GM18517 (cell line): ENCODE measurements at regions not wholly inside any gene's neighbourhood (a gene's known extent, or its start where the extent isn't known, plus 50 kb on each side); places are given as distances from the start of the nearest gene placed in this dataset.

ENCODE experiments used
- ATAC-seq: cut with Tn5 transposase; IDR thresholded peaks from one replicate; pipeline ENCODE4 v1.9.1; 2021; ENCODE audit warnings: mild to moderate bottlenecking, moderate library complexity; ENCODE audit not compliant: unreplicated experiment

DNA sequence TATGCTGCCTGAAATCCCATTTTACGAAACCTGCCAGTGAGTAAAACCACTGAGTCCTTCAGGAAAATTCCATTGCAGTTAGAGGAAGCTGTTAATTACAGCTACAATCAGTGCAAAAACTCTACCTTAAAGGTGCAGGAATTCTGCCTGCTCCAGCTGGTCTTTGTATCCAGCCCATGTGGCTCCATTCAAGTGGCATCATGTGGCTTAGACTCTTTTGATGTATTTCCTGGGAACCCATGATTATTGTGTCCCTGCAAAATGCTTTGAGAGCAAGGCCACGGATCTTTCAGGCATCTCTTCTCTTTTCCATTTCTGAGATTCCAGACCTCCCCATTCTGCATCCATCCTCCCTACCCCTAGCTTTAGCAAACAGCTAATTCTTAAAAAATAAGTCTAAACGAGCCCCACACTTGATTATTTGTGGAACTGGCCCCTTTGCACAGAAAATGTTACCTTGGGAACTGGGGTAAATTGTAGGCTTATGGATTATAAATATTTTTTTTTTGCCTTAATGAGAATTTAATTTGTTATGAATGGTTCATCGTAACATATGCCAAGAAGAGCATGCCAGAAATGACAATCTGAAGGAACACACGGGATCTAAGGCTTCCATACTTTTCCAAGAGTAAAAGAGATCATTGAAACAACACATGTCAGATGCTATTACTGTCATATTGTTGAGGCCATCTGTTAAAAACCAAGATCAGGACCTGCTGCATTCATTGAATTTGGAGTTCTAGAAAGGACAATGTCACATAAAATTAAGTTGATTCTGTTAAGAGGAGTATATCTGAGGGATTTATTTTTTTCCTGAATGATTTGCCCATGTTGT, 144.6 kb downstream of the TPH2 start:
- no peak for ATAC-seq

DNA sequence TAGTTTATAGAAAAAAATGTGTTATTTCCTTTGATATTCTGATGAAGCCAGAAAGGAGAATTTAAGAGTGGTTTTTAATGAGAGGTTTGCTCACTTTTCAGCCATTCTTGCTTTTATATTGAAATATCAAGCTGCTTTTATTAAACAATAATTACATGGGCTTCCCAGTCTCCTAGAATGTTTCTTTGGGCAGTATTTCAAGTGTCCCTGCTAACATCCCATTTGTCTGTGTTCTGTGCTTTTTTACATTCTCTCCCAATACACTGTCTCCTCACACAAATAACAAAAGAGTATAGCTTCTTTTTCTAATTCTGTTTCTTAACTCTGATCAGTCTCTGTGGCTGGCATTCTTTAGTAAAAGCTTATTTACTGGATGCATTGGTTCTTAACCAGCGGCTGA, 145.4 kb downstream of the TPH2 start:
- ATAC-seq, result no peak

DNA sequence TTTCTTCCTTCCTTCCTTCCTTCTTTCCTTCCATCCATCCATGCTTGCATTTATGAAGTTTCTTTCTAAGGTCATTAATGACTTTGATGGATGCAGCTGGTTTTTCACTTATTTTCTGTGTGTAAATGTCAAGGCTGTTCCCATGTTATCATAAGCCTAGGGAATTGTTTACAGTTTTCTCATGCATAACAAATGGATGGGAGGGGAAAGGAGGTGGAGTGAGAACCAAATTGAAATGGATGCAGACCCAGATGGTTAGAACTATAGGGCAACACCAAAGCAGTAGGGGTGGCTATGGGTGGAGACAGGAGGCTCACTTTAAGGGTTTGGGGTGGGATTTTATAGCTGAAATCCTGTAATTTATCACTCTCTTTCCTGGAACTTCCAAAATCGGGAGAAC, 146.2 kb downstream of the TPH2 start:
- no peak for ATAC-seq

DNA sequence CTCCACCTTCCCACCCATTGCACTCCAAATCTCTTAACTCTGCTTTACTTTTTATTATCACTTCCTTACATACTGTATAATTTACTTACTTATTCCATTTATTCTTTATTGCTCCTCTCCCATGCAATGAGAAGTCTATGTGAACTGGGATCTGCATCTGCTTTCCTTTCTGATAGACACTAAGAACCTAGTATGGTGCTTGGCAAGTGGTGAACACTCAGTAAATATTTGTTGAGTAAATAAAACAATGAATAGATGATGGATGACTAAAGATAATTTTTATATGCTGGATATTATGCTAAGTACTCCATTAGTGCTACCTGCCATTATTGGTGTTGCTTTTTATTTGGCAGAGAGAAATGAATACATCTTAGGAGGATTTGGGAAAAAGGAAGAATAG, 151.0 kb downstream of the TPH2 start:
- no peak for ATAC-seq

DNA sequence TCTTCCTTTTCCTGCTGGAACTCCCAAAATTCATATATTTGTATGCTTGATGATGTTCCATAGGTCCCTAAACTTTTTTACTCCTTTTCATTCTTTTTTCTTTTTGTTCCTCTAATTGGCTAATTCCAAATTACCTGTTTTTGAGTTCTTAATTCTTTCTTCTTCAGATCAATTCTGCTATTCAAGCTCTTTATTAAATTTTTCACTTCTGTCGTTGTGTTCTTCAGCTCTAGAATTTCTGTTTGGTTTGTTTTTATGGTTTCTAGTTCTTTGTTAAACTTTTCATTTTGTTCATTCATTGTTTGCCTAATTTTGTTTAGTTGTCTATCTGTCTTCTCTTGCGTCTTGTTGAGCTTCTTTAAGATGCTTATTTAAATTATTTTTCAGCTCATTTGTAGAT, 154.8 kb downstream of the TPH2 start:
- no peak for ATAC-seq

DNA sequence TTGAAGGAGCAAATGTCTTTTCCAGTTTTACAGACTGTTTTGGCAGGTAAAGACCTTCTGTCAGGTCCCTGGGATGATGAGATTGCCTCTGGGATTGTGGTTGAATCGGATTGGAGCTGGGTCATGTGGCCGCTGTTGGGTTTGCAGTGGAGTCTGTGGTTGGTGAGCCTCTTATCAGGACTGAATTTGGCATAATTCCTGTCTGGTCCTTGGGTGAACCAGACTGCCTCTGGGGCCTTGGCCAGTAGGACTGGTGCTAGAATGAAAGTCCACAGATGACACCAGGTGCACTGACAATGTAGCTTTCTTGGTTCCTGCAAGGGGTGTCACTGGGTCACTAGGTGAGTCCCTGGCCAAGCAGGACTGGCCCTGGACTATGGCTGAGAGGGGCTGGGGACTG, 155.3 kb downstream of the TPH2 start:
- no peak for ATAC-seq

DNA sequence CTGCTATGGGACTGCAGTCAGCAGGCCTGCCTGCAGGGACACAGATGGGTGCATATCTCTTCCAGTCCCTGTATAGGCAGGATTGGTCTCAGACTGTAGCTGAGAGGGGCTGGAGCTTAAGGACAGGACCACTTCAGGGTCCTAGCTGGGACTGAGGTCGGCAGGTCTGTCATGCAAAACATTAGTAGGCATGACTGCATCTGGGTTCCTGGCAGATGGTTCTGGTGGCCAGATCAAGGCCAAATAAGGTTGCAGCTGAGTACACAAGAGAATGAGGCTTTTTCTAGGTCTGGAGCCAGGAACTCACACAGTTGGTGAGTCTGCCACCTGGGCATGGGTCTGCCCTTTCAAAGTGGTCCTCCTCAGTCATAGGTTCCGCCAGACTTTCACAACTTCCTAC, 155.8 kb downstream of the TPH2 start:
- no peak for ATAC-seq

DNA sequence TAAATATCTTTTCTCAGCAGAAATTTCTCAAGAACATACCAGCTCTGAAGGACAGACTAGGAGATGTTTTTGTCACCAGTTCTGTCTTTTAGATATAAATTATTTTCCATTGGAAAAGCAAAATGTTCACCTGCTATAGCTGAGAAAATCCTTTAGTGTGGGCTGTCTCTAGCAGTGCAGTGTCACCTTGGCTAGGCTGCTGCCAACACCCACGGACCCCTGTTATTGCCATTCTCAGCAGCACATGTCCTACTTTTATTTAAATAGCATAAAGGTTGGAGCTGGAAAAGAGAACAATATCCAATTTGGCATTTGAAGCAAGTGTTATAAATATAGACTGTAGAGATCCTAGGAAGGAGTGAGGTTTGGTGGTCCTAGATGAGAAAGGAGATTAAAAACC, 156.4 kb downstream of the TPH2 start:
- no peak for ATAC-seq

DNA sequence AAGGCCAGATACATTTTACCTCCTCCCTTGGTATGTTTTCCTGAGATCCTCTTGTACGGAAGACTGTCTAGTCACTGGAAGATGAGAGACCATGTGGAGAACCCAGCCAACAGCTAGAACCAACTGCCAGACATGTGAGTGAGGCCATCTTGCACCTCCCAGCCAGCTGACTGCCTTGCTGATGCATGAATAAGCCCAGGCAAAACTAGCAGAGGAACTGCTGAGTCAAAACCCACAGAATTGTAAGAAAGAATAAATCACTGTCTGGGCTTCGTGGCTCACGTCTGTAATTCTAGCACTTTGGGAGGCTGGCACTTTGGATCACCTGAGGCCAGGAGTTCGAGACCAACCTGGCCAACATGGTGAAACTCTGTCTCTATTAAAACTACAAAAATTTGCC, 160.0 kb downstream of the TPH2 start:
- ATAC-seq, result no peak

DNA sequence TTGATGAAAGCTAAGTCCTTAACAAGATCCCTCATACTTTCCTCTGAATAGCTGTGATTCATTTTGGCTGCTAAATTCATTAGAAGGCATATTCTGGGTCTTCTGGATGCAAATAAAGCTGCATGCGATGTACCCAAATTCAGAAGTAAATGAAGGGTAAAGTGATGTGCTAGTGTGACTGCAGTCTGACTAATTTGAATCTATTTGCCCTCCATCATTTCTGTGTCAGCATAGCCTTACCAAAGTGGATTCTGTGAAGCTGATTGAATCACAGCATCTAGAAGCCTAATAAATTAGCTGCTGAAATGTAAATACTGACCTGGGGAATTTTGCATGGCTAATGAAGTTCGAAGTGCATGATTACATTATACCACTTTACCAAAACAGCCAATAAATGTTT, 162.2 kb downstream of the TPH2 start:
- no peak for ATAC-seq

DNA sequence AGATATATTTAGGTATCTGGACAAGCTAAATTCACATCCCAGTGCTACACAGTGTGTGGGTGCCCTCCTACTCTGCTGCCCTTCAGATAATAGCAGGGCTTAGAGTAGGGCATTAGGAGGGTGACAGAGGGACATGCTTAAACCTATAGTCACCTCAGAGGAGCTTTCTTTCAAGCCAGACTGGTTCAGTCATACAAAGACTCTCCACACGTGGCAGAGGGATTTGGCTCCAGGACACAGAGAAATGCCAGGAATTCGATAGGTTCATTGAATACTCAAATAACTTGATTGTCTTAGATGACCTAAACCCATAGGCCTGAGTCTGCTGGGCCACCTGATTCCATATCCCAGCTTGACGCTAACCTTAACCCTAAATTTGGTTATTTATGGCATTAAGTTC, 163.5 kb downstream of the TPH2 start:
- no peak for ATAC-seq

DNA sequence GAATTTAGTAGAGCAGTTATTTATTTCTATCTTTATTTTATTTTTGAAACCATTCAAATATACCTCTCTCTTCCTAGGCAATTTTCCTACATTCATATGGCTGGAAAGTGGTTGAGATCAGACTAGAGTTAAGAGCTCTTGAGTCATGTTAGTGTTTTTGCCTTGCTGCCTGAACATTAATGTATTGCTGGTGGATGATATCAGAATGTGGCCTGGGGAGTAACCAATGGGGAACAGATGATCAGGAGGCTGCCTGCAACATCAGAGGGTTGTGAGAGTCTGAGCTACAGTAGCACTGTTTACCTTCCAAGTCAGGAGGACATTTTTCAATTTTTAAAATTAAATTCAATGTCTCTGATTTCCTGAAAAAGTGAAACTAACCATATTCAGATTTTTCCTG, 166.3 kb upstream of the TRHDE start:
- no peak for ATAC-seq

DNA sequence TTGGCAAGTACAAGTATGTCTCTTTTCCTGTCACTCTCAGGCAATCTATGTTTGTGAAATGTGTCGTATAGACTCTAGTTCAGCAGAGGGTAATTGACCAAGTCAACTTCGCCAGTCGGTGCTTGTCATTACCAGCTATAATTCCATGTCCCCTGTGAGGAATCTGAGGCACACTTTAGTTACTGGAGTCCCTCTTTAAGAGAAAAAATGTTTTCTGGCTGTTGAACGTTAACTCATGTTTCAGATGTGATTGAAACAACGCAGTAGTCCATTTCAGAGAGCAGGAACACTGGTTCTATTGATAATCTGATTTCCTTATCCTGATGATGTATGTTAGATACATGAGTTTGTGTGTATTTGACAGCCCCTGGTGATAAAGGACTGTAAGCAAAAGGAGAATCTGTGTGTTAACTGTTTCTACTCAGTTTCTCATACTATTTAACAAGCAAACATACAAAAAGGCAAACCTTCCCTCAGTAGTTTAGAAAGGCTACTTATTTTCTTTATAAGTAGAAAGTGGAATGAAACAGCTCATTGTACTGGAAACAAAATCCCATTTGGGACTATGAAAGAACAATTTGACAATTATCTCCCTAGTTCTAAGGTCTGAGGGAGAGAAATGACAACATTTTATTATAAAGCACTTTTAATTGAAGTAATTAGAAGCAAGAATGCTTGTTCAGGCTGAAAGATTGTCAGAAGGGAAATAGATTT, 161.1 kb upstream of the TRHDE start:
- no peak for ATAC-seq

DNA sequence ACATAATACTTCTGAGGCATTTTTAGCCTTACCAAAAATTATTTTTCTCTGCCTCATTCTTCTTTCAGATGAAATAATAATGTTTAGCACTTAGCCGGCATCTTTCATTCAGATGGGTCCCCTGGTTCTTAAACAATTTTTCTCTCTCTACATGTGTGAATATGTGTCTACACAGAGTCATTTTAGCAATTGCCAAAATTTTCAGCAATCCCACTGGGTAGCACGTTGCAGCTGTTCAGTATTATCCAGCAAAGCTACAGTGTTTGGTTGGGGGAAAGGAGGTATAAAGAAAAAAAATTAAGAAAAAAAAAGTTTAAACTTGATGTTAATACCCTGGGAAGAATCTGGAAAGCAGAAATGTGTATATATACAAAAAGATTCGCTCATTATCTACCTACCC, 160.5 kb upstream of the TRHDE start:
- no peak for ATAC-seq

DNA sequence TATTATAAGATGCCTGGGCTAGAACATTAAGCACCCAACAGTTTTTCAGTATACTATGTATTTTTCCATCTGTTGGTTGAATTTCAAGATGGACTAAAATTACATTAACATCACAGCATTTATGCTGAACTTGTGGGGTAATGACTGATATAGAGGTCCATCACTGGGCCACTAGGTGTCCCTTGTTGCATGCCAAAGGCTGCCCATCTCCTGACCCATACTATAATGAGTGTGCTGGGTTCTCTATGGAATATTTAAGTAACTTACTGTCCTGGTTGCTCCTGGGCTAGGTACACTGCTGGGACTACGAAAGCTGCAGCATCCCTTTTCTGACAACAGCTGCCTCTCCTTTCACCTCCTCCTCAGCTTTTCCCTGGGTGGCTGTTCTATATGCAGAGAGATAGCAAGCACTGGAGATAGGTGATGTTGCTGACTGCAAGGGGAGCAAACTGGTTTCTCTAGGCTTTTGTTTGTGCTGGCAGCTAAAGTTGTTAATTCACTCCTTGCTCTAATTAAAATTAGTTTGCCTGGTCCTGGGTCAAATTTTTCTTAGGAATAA, 138.6 kb upstream of the TRHDE start:
- no peak for ATAC-seq

DNA sequence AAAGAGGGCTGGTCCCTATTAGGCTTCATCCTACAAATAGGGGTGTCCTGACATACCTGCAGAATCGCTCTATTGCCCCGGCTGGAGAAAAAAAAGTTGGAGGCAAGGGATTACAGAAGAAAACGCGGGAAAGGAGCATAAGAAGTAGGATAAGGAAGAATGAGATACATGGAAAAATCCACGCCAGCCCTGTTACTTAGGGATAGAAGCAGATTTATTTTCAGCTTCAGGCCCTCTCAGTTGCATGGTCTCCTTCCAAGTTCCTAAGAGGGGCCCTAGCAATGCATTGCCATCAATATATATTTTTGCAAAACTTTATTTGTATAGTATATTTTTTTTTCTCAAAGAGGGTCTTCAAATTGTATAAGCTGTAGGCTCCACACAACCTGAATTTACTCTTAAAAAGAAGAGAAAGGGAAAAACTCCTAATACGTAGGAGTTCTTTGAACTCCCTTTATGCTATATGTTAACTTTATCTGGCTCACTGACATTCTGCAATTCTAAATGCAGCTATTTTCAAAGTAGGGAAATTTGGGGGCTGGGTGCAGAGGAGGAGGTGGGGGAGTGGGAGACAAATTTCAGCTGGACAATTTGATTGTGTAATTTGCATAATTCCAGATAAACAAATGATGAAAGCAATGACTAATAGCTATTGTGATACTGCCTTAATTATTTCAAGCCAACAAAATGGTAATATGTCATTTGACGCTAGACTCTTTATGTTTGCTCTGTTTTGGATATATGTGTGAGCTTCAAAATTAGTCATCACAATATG, 137.7 kb upstream of the TRHDE start:
- ATAC-seq, result no peak

DNA sequence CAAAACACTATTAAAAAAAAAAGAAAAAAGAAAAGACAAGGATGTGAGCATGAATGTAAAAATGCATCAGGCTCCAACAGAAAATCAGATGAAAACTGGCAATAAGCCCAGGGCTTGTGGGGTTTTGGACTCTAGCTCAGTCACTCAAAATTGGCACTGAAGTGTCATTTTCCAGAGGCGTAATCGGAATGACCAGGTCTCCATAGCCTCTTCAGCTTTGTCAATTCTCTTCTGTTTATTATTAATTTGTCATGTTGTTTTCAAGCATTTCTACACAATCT, 137.2 kb upstream of the TRHDE start:
- ATAC-seq, result no peak

DNA sequence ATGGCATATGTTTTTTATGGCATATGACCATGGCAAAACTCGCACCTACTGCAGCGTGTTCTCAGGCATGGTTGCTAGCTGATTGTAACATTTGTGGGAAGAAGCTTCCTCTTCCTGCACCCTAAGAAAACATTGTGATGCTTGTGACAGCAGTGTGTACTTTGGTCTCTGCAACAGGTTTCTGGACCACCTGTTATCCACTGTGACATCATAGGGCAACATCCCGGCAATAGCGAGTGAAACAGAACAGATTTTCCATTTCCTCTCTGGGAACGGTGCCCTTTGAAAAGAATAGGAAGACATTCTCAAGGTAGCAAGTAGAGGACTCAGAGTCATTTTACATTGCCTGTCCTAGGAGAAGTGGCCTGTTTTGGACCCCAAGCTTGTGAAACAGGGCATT, 135.4 kb upstream of the TRHDE start:
- ATAC-seq, result no peak

DNA sequence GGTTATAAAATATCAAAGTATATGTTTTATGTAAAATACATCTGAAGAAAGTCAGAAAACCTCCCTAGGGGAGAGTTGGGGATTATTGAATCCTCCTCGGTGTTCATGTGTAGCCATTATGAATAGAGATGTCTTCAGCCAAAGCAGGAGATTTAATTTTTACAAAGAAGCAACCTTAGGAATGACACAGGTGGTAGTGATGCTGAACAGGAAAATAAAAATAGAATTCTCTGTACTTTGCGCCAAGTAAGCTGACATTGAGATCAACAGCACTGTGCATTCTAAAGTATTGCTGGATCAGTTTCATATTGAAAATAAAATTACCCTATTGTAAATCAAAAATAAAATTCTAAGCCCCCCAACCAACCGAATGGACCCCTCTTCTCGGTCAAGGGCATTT, 132.8 kb upstream of the TRHDE start:
- no peak for ATAC-seq

DNA sequence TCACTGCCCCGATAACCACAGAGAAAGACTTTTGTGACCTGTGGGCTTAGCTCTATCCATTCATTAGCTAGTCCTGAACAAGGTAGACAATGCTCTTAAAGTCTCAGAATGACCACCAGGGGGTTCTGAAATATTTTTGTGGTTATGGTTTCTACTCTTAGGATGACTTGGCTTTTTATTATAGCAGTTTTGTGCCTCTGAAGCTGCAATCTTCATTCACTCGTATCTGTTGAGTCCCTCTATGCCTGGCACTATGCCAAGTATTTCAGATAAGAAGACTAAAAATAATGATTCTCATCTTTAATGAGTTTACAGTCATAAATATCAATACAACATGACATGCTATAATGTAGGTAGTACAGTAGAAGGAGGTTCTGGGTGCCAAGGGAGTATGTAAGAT, 130.8 kb upstream of the TRHDE start:
- ATAC-seq, result peak; percentile 99

DNA sequence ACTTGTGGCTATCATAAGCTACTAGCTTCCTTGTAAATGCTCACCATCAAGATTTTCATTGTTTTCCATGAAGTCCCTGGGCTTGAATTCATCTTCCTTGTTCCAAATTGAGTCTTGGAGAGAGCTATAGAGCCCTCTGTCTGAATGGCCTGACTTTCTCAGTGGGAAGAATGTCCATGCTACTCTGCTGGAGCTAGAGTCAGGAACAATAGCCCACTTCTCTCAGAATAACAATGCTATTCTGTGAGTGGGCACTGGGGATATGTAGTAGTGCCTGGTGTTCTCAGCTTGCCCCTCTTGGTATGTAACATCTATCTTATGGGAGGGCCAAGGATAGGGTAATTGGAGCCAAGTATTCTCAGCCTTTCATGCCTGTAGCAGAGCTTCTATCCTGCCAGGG, 127.6 kb upstream of the TRHDE start:
- ATAC-seq, result no peak

DNA sequence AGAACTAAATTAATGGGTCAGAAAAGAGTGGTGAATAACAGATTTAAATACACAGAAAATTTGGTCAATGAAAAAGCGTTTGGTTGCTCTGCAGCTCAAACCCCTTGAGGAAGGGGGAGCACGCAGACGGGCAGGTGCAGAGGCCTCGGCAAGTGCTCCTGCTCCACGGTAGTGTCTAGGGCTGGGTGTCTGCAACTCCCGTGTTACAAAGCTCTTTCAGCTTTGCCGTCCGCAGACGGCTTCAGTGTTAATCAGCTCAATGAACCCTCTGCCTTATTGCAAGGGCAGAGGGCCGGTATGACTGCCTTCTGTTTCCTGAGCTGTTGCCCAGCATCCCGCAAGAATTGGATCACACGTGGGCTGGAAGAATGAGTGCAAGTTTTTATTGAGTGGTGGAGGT, 125.7 kb upstream of the TRHDE start:
- no peak for ATAC-seq
